ENCODE measurements at regions not wholly inside any gene's neighbourhood (a gene's known extent, or its start where the extent isn't known, plus 50 kb on each side); places are given as distances from the start of the nearest gene placed in this dataset.

- Histone ChIP-seq H3K9ac (ENCODE audit: low read length) (no peak overlapping the region), H3K27ac (ENCODE audit: low read depth, low read length) (no peak overlapping the region), H3K9me3 (ENCODE audit: low read length) (no peaks in the 10 kb centered on the region), H3K36me3 (ENCODE audit: insufficient read depth, low read length) (no peaks in the 10 kb centered on the region), H3K4me1 (ENCODE audit: insufficient read depth, low read length) (no peaks in the 10 kb centered on the region), H3K27me3 (ENCODE audit: control insufficient read depth in 1 of 2, insufficient read depth in 2 of 2, low read length in 2 of 2) (no peaks in the 10 kb centered on the region), H3K4me3 (ENCODE audit: low read depth in 1 of 2, low read length in 2 of 2) (no peak overlapping the region)
Measured at GRCh38 chr10:129280908-129281586, 186.0 kb upstream of the MGMT start.

GRCh38 chr10:129285459-129285858 is 181.6 kb upstream of the MGMT start:
- H3K4me1 ChIP-seq (ENCODE audit: insufficient read depth, low read length) = no peaks in the 10 kb centered on the region
- H3K36me3 ChIP-seq (ENCODE audit: insufficient read depth, low read length) = no peaks in the 10 kb centered on the region
- H3K9me3 ChIP-seq (ENCODE audit: low read length) = no peaks in the 10 kb centered on the region
- H3K9ac ChIP-seq (ENCODE audit: low read length) = no peak overlapping the region
- H3K27me3 ChIP-seq (ENCODE audit: control insufficient read depth in 1 of 2, insufficient read depth in 2 of 2, low read length in 2 of 2) = no peaks in the 10 kb centered on the region
- no peak overlapping the region for H3K4me3 ChIP-seq (ENCODE audit: low read depth in 1 of 2, low read length in 2 of 2)
- H3K27ac ChIP-seq (ENCODE audit: low read depth, low read length) = no peak overlapping the region

- no peaks in the 10 kb centered on the region for H3K9me3 ChIP-seq (ENCODE audit: low read length)
- H3K4me3 ChIP-seq (ENCODE audit: low read depth in 1 of 2, low read length in 2 of 2) = no peak overlapping the region
- no peaks in the 10 kb centered on the region for H3K36me3 ChIP-seq (ENCODE audit: insufficient read depth, low read length)
Measured at GRCh38 chr10:129288999-129289584, 177.9 kb upstream of the MGMT start.

DNA sequence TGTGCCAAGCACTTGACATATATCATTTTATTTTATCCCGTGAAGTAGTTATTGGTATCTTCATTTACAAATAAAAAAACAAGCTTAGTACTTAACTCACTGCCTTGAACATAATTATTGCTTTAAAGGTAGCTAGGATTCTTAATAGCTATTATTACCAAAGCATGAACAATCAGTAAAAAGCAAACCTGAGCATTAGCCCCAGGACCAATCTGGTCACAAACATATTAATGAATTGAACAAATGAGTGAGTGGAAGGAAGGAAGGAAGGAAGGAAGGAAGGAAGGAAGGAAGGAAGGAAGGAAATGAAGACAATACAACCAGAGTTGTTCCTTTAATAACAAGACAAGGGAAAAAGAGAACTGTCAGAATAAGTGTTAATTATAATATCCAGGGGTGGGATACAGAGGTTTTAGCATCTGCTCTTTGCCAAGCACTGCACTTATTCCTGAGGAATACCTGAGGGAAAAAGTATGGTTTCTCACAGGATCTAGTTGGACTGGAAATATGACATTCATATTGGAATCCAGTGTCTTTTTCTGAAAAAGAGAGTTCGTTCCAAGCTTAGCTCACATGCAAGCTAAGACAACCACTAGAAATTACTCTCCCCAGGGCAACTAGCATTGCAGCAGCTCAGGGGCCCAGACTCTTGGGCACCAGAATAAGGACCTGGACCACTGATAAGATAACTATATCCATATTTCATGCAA is 172.9 kb upstream of the MGMT start:
- no peaks in the 10 kb centered on the region for H3K36me3 ChIP-seq (ENCODE audit: insufficient read depth, low read length)
- no peak overlapping the region for H3K9ac ChIP-seq (ENCODE audit: low read length)
- H3K9me3 ChIP-seq (ENCODE audit: low read length) = no peaks in the 10 kb centered on the region
- no peaks in the 10 kb centered on the region for H3K27me3 ChIP-seq (ENCODE audit: control insufficient read depth in 1 of 2, insufficient read depth in 2 of 2, low read length in 2 of 2)
- no peaks in the 10 kb centered on the region for H3K4me1 ChIP-seq (ENCODE audit: insufficient read depth, low read length)
- H3K27ac ChIP-seq (ENCODE audit: low read depth, low read length) = no peak overlapping the region
- no peak overlapping the region for H3K4me3 ChIP-seq (ENCODE audit: low read depth in 1 of 2, low read length in 2 of 2)

More at GRCh38 chr10:129288999-129289584, 177.9 kb upstream of the MGMT start:
- Histone ChIP-seq H3K4me1 (ENCODE audit: insufficient read depth, low read length) (no peaks in the 10 kb centered on the region), H3K27ac (ENCODE audit: low read depth, low read length) (no peak overlapping the region), H3K9ac (ENCODE audit: low read length) (no peak overlapping the region), H3K27me3 (ENCODE audit: control insufficient read depth in 1 of 2, insufficient read depth in 2 of 2, low read length in 2 of 2) (no peaks in the 10 kb centered on the region)

GRCh38 chr10:129294944-129295343 is 172.1 kb upstream of the MGMT start:
- Histone ChIP-seq H3K4me1 (ENCODE audit: insufficient read depth, low read length) (no peaks in the 10 kb centered on the region), H3K4me3 (ENCODE audit: low read depth in 1 of 2, low read length in 2 of 2) (no peak overlapping the region), H3K9me3 (ENCODE audit: low read length) (no peaks in the 10 kb centered on the region), H3K27me3 (ENCODE audit: control insufficient read depth in 1 of 2, insufficient read depth in 2 of 2, low read length in 2 of 2) (no peaks in the 10 kb centered on the region), H3K9ac (ENCODE audit: low read length) (no peak overlapping the region), H3K36me3 (ENCODE audit: insufficient read depth, low read length) (no peaks in the 10 kb centered on the region), H3K27ac (ENCODE audit: low read depth, low read length) (no peak overlapping the region)

- no peaks in the 10 kb centered on the region for H3K27me3 ChIP-seq (ENCODE audit: control insufficient read depth in 1 of 2, insufficient read depth in 2 of 2, low read length in 2 of 2)
- no peak overlapping the region for H3K4me3 ChIP-seq (ENCODE audit: low read depth in 1 of 2, low read length in 2 of 2)
- H3K9ac ChIP-seq (ENCODE audit: low read length) = no peak overlapping the region
- no peaks in the 10 kb centered on the region for H3K36me3 ChIP-seq (ENCODE audit: insufficient read depth, low read length)
- no peaks in the 10 kb centered on the region for H3K9me3 ChIP-seq (ENCODE audit: low read length)
- H3K4me1 ChIP-seq (ENCODE audit: insufficient read depth, low read length) = no peaks in the 10 kb centered on the region
- no peak overlapping the region for H3K27ac ChIP-seq (ENCODE audit: low read depth, low read length)
Measured at GRCh38 chr10:129305046-129305445, 162.0 kb upstream of the MGMT start.

- no peaks in the 10 kb centered on the region for H3K36me3 ChIP-seq (ENCODE audit: insufficient read depth, low read length)
- no peaks in the 10 kb centered on the region for H3K27me3 ChIP-seq (ENCODE audit: control insufficient read depth in 1 of 2, insufficient read depth in 2 of 2, low read length in 2 of 2)
- H3K9me3 ChIP-seq (ENCODE audit: low read length) = no peaks in the 10 kb centered on the region
- no peaks in the 10 kb centered on the region for H3K4me1 ChIP-seq (ENCODE audit: insufficient read depth, low read length)
- H3K9ac ChIP-seq (ENCODE audit: low read length) = no peak overlapping the region
- no peak overlapping the region for H3K4me3 ChIP-seq (ENCODE audit: low read depth in 1 of 2, low read length in 2 of 2)
- H3K27ac ChIP-seq (ENCODE audit: low read depth, low read length) = no peak overlapping the region
Measured at GRCh38 chr10:129307141-129307540, 159.9 kb upstream of the MGMT start.

GRCh38 chr10:129308953-129309564 is 158.0 kb upstream of the MGMT start:
- Histone ChIP-seq H3K36me3 (ENCODE audit: insufficient read depth, low read length) (no peaks in the 10 kb centered on the region), H3K27ac (ENCODE audit: low read depth, low read length) (no peak overlapping the region), H3K9ac (ENCODE audit: low read length) (no peak overlapping the region), H3K9me3 (ENCODE audit: low read length) (peaks cover 3% of the 10 kb centered on the region), H3K4me1 (ENCODE audit: insufficient read depth, low read length) (no peaks in the 10 kb centered on the region), H3K4me3 (ENCODE audit: low read depth in 1 of 2, low read length in 2 of 2) (no peak overlapping the region), H3K27me3 (ENCODE audit: control insufficient read depth in 1 of 2, insufficient read depth in 2 of 2, low read length in 2 of 2) (no peaks in the 10 kb centered on the region)

DNA sequence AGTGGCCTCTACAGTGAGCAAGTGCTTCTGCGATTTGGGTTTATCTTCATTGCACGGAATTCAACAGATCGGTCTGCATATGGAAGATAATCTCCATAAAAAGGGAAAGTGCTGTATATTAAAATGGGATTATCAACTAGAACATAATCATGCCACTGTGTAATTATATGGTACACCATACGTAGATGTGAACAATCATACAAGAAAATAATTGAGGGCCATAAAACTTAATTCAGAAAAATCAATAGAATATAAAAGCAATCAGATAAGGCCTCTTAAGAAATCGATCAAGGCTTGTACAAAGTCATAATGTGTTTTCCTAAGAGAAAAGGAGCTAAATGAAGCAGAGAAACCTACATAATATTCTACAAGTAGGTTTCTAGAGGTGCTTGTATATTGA is 157.5 kb upstream of the MGMT start:
- no peaks in the 10 kb centered on the region for H3K27me3 ChIP-seq (ENCODE audit: control insufficient read depth in 1 of 2, insufficient read depth in 2 of 2, low read length in 2 of 2)
- H3K36me3 ChIP-seq (ENCODE audit: insufficient read depth, low read length) = no peaks in the 10 kb centered on the region
- no peak overlapping the region for H3K4me3 ChIP-seq (ENCODE audit: low read depth in 1 of 2, low read length in 2 of 2)
- no peak overlapping the region for H3K27ac ChIP-seq (ENCODE audit: low read depth, low read length)
- H3K9me3 ChIP-seq (ENCODE audit: low read length) = peaks cover 3% of the 10 kb centered on the region
- no peak overlapping the region for H3K9ac ChIP-seq (ENCODE audit: low read length)
- no peaks in the 10 kb centered on the region for H3K4me1 ChIP-seq (ENCODE audit: insufficient read depth, low read length)

GRCh38 chr10:129310881-129311280 is 156.2 kb upstream of the MGMT start:
- H3K4me1 ChIP-seq (ENCODE audit: insufficient read depth, low read length) = no peaks in the 10 kb centered on the region
- no peaks in the 10 kb centered on the region for H3K36me3 ChIP-seq (ENCODE audit: insufficient read depth, low read length)
- H3K27ac ChIP-seq (ENCODE audit: low read depth, low read length) = no peak overlapping the region
- no peaks in the 10 kb centered on the region for H3K27me3 ChIP-seq (ENCODE audit: control insufficient read depth in 1 of 2, insufficient read depth in 2 of 2, low read length in 2 of 2)
- H3K4me3 ChIP-seq (ENCODE audit: low read depth in 1 of 2, low read length in 2 of 2) = no peak overlapping the region
- H3K9me3 ChIP-seq (ENCODE audit: low read length) = peaks cover 3% of the 10 kb centered on the region
- no peak overlapping the region for H3K9ac ChIP-seq (ENCODE audit: low read length)

- no peak overlapping the region for H3K4me3 ChIP-seq (ENCODE audit: low read depth in 1 of 2, low read length in 2 of 2)
- no peak overlapping the region for H3K27ac ChIP-seq (ENCODE audit: low read depth, low read length)
- no peak overlapping the region for H3K9ac ChIP-seq (ENCODE audit: low read length)
- H3K4me1 ChIP-seq (ENCODE audit: insufficient read depth, low read length) = peaks cover 8% of the 10 kb centered on the region
- H3K27me3 ChIP-seq (ENCODE audit: control insufficient read depth in 1 of 2, insufficient read depth in 2 of 2, low read length in 2 of 2) = no peaks in the 10 kb centered on the region
- no peaks in the 10 kb centered on the region for H3K9me3 ChIP-seq (ENCODE audit: low read length)
- H3K36me3 ChIP-seq (ENCODE audit: insufficient read depth, low read length) = no peaks in the 10 kb centered on the region
Measured at GRCh38 chr10:129319934-129320333, 147.1 kb upstream of the MGMT start.

Data from muscle layer of colon (tissue), 2 donors.